Lower leg skin (tissue), 3 donors: ENCODE measurements at regions not wholly inside any gene's neighbourhood (a gene's known extent, or its start where the extent isn't known, plus 50 kb on each side); places are given as distances from the start of the nearest gene placed in this dataset.

Source experiments
- POLR2A ChIP-seq, 2 donors: fragments of 450-650 bp; IDR thresholded peaks; one replicate each; pipeline ENCODE4 v1.6.1; 2016 to 2017; ENCODE audit warnings: antibody characterized with exemption in 2 of 2, mild to moderate bottlenecking in 1 of 2, moderate library complexity in 1 of 2
- TF ChIP-seq, protein P1 (sequence below), 3 donors: fragments of 450-650 bp; IDR thresholded peaks; one replicate each; pipeline ENCODE4 v1.5.1; 2016; ENCODE audit warnings: antibody characterized with exemption in 3 of 3, mild to moderate bottlenecking in 3 of 3, moderate library complexity in 2 of 3

- TF ChIP-seq, protein P1, sequence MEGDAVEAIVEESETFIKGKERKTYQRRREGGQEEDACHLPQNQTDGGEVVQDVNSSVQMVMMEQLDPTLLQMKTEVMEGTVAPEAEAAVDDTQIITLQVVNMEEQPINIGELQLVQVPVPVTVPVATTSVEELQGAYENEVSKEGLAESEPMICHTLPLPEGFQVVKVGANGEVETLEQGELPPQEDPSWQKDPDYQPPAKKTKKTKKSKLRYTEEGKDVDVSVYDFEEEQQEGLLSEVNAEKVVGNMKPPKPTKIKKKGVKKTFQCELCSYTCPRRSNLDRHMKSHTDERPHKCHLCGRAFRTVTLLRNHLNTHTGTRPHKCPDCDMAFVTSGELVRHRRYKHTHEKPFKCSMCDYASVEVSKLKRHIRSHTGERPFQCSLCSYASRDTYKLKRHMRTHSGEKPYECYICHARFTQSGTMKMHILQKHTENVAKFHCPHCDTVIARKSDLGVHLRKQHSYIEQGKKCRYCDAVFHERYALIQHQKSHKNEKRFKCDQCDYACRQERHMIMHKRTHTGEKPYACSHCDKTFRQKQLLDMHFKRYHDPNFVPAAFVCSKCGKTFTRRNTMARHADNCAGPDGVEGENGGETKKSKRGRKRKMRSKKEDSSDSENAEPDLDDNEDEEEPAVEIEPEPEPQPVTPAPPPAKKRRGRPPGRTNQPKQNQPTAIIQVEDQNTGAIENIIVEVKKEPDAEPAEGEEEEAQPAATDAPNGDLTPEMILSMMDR (IDR thresholded peaks at IDR 0.05), result no peak
- TF ChIP-seq POLR2A (IDR thresholded peaks at IDR 0.05), result no peak
Observed at GRCh38 chr11:28835790-28836189, 727.6 kb downstream of the METTL15 start.
